GM18907 (cell line): ENCODE measurements at regions not wholly inside any gene's neighbourhood (a gene's known extent, or its start where the extent isn't known, plus 50 kb on each side); places are given as distances from the start of the nearest gene placed in this dataset.

Source experiments
- ATAC-seq: cut with Tn5 transposase; IDR thresholded peaks from one replicate; pipeline ENCODE4 v1.9.1; 2021; ENCODE audit warnings: mild to moderate bottlenecking, moderate library complexity; ENCODE audit not compliant: unreplicated experiment

- ATAC-seq, result no peak
Observed at GRCh38 chr3:106715286-106715685, 662.0 kb upstream of the CCDC54 start.

GRCh38 chr3:106717178-106717780 is 660.0 kb upstream of the CCDC54 start:
- ATAC-seq, result no peak

- no peak for ATAC-seq
Observed at GRCh38 chr3:106719077-106719476, 658.2 kb upstream of the CCDC54 start.

GRCh38 chr3:106719583-106719982 is 657.7 kb upstream of the CCDC54 start:
- no peak for ATAC-seq

- no peak for ATAC-seq
Observed at GRCh38 chr3:106720510-106720909, 656.7 kb upstream of the CCDC54 start.

- no peak for ATAC-seq
Observed at GRCh38 chr3:106725566-106725965, 651.7 kb upstream of the CCDC54 start.

GRCh38 chr3:106728315-106729098 is 648.7 kb upstream of the CCDC54 start:
- ATAC-seq, result no peak

GRCh38 chr3:106729481-106729880 is 647.8 kb upstream of the CCDC54 start:
- ATAC-seq, result no peak

GRCh38 chr3:106731230-106731629 is 646.0 kb upstream of the CCDC54 start:
- ATAC-seq, result no peak

GRCh38 chr3:106734712-106735111 is 642.5 kb upstream of the CCDC54 start:
- ATAC-seq, result no peak

- no peak for ATAC-seq
Observed at GRCh38 chr3:106737265-106737664, 640.0 kb upstream of the CCDC54 start.

- ATAC-seq, result no peak
Observed at GRCh38 chr3:106740116-106740515, 637.1 kb upstream of the CCDC54 start.

- no peak for ATAC-seq
Observed at GRCh38 chr3:106745344-106746168, 631.7 kb upstream of the CCDC54 start.

GRCh38 chr3:106746286-106746685 is 631.0 kb upstream of the CCDC54 start:
- no peak for ATAC-seq

- ATAC-seq, result no peak
Observed at GRCh38 chr3:106748472-106749262, 628.6 kb upstream of the CCDC54 start.

GRCh38 chr3:106750092-106750491 is 627.1 kb upstream of the CCDC54 start:
- no peak for ATAC-seq

GRCh38 chr3:106755336-106755735 is 621.9 kb upstream of the CCDC54 start:
- no peak for ATAC-seq

- no peak for ATAC-seq
Observed at GRCh38 chr3:106756901-106757300, 620.3 kb upstream of the CCDC54 start.

- no peak for ATAC-seq
Observed at GRCh38 chr3:106758459-106758858, 618.8 kb upstream of the CCDC54 start.

- ATAC-seq, result no peak
Observed at GRCh38 chr3:106759731-106760130, 617.5 kb upstream of the CCDC54 start.

- no peak for ATAC-seq
Observed at GRCh38 chr3:106765342-106765741, 611.9 kb upstream of the CCDC54 start.
